ENCODE measurements at regions not wholly inside any gene's neighbourhood (a gene's known extent, or its start where the extent isn't known, plus 50 kb on each side); places are given as distances from the start of the nearest gene placed in this dataset.

DNA sequence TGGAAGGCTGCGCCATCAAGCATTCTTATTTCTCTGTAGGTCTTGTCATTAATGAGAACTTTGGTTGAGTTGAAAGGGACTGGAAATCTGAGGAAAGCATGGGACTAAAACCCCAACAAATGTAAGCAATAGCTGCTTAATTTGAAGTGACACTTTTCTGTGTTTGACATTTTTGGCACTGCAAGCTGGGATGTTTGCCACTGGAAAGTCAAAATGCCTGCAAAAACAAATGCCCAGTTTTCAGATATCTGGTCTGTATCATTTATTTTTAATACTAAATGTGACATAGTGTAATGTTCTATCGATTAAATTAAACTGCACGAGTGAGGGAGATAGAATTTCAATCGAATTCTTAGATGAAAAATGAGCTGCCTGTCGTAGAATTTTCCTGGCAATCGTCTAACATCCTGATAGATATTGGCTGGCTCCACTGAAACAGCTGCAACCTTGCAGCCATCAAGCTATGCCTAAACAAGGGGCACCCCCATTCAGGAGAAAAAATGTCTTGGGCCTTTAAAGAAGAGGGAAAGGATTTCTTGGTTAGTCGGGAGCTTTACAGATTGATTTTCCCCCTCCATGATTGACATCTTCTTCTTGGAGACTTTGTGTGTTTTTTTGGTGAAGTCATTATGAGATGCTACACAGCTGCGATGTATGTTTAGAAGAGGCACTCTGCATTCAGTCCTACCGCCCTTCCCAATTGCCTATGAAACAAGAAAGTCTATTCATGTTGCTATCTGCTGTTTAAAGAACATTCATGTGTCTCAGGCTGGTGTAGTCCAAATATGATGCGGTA lies 316.7 kb upstream of the TBL1XR1 start:
- no peaks in the 10 kb centered on the region for H3K27me3 Mint-ChIP-seq (ENCODE audit: insufficient read depth, unreplicated experiment)
- H3K4me1 Mint-ChIP-seq (ENCODE audit: insufficient read depth, unreplicated experiment) = no peaks in the 10 kb centered on the region
- POLR2A ChIA-PET = interaction anchor here (0.5 to 0.7 kb wide), 3 partner anchors 14 to 1526 kb away, joined by 3 read pairs; no protein-coding TSS in a partner anchor
- TF ChIP-seq, protein P1, sequence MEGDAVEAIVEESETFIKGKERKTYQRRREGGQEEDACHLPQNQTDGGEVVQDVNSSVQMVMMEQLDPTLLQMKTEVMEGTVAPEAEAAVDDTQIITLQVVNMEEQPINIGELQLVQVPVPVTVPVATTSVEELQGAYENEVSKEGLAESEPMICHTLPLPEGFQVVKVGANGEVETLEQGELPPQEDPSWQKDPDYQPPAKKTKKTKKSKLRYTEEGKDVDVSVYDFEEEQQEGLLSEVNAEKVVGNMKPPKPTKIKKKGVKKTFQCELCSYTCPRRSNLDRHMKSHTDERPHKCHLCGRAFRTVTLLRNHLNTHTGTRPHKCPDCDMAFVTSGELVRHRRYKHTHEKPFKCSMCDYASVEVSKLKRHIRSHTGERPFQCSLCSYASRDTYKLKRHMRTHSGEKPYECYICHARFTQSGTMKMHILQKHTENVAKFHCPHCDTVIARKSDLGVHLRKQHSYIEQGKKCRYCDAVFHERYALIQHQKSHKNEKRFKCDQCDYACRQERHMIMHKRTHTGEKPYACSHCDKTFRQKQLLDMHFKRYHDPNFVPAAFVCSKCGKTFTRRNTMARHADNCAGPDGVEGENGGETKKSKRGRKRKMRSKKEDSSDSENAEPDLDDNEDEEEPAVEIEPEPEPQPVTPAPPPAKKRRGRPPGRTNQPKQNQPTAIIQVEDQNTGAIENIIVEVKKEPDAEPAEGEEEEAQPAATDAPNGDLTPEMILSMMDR (IDR thresholded peaks at IDR 0.05; ENCODE audit: unreplicated experiment) = no peak
- BruUV-seq (replicated peaks) = no TSS peak
- CTCF ChIA-PET = interaction anchor here (0.6 kb wide), 1 partner anchor 255 kb away, joined by 3 read pairs; no protein-coding TSS in a partner anchor
- no peaks in the 10 kb centered on the region for H3K9me3 Mint-ChIP-seq (ENCODE audit: unreplicated experiment)
- no peak overlapping the region for H3K27ac Mint-ChIP-seq (ENCODE audit: low read depth, unreplicated experiment)
- no peak for DNase-seq (ENCODE audit: unreplicated experiment)
- intact Hi-C loops (cut with micrococcal nuclease) = no loop called here
- H3K4me3 Mint-ChIP-seq (ENCODE audit: unreplicated experiment) = no peak overlapping the region
- H3K36me3 Mint-ChIP-seq (ENCODE audit: insufficient read depth, unreplicated experiment) = no peaks in the 10 kb centered on the region

DNA sequence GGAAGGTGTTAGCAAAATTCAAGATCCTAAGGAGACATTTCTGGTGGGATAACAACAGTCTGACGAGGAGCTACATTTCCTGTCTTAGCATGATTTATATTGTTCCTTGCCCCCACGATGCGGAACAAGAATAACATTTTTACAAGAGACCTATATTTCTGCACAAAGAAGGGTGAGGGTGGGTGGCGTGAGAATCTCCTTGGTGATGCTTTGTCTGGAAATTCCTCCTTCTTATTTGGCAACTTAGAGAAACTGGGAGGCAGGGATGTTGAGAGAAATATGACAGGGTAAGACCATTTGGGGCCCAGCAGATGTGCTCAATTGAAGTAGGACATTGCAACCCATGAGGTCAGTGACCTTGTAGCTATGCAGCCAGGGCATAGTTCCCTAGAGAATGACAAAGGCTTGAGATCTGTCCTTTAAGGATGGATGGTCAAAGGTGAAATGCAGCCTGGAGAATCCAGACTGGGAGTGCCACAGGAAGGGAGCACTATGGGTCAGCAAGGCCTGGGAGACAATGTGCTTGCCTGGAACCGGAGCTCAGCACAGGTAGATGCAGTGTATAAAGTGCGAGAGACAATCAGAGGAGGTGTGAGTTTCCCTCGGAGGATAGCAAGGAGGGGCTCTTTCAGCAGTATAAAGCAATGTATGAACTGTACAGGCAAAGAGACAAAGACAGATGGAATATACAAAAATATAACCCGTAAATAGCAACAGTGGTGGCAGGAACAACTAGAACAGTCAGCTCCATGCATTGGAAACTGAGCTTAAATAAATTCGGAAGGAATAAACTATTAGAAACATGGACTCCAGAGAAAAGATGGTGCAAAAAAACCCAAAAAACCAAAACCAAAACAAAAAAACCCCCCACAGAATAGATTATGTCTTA lies 317.6 kb upstream of the TBL1XR1 start:
- Mint-ChIP-seq H3K4me1 (ENCODE audit: insufficient read depth, unreplicated experiment) (no peaks in the 10 kb centered on the region), H3K27me3 (ENCODE audit: insufficient read depth, unreplicated experiment) (no peaks in the 10 kb centered on the region), H3K4me3 (ENCODE audit: unreplicated experiment) (no peak overlapping the region), H3K9me3 (ENCODE audit: unreplicated experiment) (no peaks in the 10 kb centered on the region), H3K27ac (ENCODE audit: low read depth, unreplicated experiment) (no peak overlapping the region), H3K36me3 (ENCODE audit: insufficient read depth, unreplicated experiment) (no peaks in the 10 kb centered on the region)
- ChIA-PET CTCF (interaction anchor here (0.8 kb wide), 1 partner anchor 99 kb away, joined by 4 read pairs; no protein-coding TSS in a partner anchor), POLR2A (interaction anchor here (0.5 to 0.6 kb wide), 2 partner anchors 15 to 1527 kb away, joined by 3 read pairs; no protein-coding TSS in a partner anchor)
- DNase-seq (ENCODE audit: unreplicated experiment) = no peak
- TF ChIP-seq, protein P1 (IDR thresholded peaks at IDR 0.05; ENCODE audit: unreplicated experiment) = no peak
- no TSS peak for BruUV-seq (replicated peaks)
- intact Hi-C loops (cut with micrococcal nuclease) = no loop called here

DNA sequence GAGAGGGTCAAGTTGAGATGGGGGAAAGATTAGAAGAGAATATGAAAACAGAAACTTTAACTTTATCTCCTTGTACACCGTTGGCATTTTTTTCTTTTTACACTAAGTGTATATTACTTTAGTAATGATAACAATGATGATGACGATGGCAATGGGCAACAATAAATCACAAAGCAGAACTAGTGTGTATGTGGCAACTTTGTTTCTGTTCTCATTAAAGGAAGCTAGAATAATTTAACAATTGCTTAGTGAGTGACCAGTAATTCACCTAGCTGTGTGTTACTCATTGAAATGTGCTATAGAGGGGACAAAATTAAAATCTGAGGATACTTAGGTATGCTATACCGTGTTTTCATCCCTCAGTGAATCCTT lies 318.5 kb upstream of the TBL1XR1 start:
- no peaks in the 10 kb centered on the region for H3K9me3 Mint-ChIP-seq (ENCODE audit: unreplicated experiment)
- no peak for DNase-seq (ENCODE audit: unreplicated experiment)
- no TSS peak for BruUV-seq (replicated peaks)
- CTCF ChIA-PET = no interaction called here
- intact Hi-C loops (cut with micrococcal nuclease) = no loop called here
- H3K27ac Mint-ChIP-seq (ENCODE audit: low read depth, unreplicated experiment) = no peak overlapping the region
- H3K27me3 Mint-ChIP-seq (ENCODE audit: insufficient read depth, unreplicated experiment) = no peaks in the 10 kb centered on the region
- no peak overlapping the region for H3K4me3 Mint-ChIP-seq (ENCODE audit: unreplicated experiment)
- no peaks in the 10 kb centered on the region for H3K4me1 Mint-ChIP-seq (ENCODE audit: insufficient read depth, unreplicated experiment)
- no peaks in the 10 kb centered on the region for H3K36me3 Mint-ChIP-seq (ENCODE audit: insufficient read depth, unreplicated experiment)
- TF ChIP-seq, protein P1 (IDR thresholded peaks at IDR 0.05; ENCODE audit: unreplicated experiment) = no peak
- POLR2A ChIA-PET = no interaction called here
